Ovary (tissue), 7 donors: ENCODE measurements at regions not wholly inside any gene's neighbourhood (a gene's known extent, or its start where the extent isn't known, plus 50 kb on each side); places are given as distances from the start of the nearest gene placed in this dataset.
"Not testable (repeated sequence)": the region's sequence is repeated elsewhere in the genome, so short reads cannot be mapped to it uniquely, and the experiment has no call there.

Experiments
- DNase-seq, 5 donors: peaks; one replicate each; pipeline ENCODE4 v3.0.0-alpha.2; 2019 to 2020
- H3K27ac ChIP-seq, 2 donors: fragments of 200-600 bp; one replicate each; pipeline versions ENCODE4 v1.5.1 to v1.8.0; 2019 to 2022
- H3K27me3 ChIP-seq: fragments of 200-600 bp; one replicate; pipeline ENCODE4 v1.8.0; 2022
- H3K36me3 ChIP-seq: fragments of 200-600 bp; sonication (generic); one replicate; pipeline ENCODE4 v1.5.1; 2019
- H3K4me1 ChIP-seq: one replicate; pipeline ENCODE4 v1.8.1; 2013; ENCODE audit warnings: mild to moderate bottlenecking, moderate library complexity; ENCODE audit not compliant: insufficient read depth
- H3K4me3 ChIP-seq: fragments of 200-600 bp; sonication (generic); one replicate; pipeline ENCODE4 v1.5.1; 2017
- H3K9me3 ChIP-seq, 2 donors: fragments of 200-600 bp in 1 of 2; sonication (generic) in 1 of 2; one replicate each; pipeline versions ENCODE4 v1.5.1 to v1.8.1; 2013 to 2019; ENCODE audit warnings: mild to moderate bottlenecking in 1 of 2, moderate library complexity in 1 of 2
- CTCF ChIP-seq, 3 donors: fragments of 450-650 bp in 2 of 3; fragments of 200-600 bp in 1 of 3; IDR thresholded peaks; one replicate each; pipeline versions ENCODE4 v1.5.1 to v1.8.0; 2016 to 2022; ENCODE audit warnings: antibody characterized with exemption in 3 of 3, mild to moderate bottlenecking in 1 of 3
- EP300 ChIP-seq: sonication (generic); formaldehyde crosslinking; IDR thresholded peaks from one replicate; pipeline ENCODE4 v1.6.1; 2017; ENCODE audit warnings: antibody characterized with exemption
- POLR2A ChIP-seq: fragments of 450-650 bp; IDR thresholded peaks from one replicate; pipeline ENCODE4 v1.6.1; 2017; ENCODE audit warnings: antibody characterized with exemption, mild to moderate bottlenecking, moderate library complexity
- WGBS, 3 donors: extraction: QIAGEN DNeasy Blood & Tissue Kit in 1 of 3; methylation state at CpG; one replicate each; pipeline versions ENCODE4 v1.1.5 to v1.1.7; 2013 to 2017; 5-methylcytosine and 5-hydroxymethylcytosine counted together
- intact Hi-C, 4 donors: fragments of 100-400 bp; cut with DNase I; formaldehyde crosslinking; loops; one replicate each; pipeline versions ENCODE4 v1.11.0 to v1.15.1; 2022 to 2023
- donor health status: DM: no; HTN: no; CAD: no; lungs with moderate emphysema.
- donor health status: DM: no; HTN: no; CAD: no.
- donor health status: Bipolar disorder and iron deficiency.
- donor health status: DM: no; HTN: no; CAD: no.
- donor health status: DM: yes; HTN: yes; CAD: no.

DNA sequence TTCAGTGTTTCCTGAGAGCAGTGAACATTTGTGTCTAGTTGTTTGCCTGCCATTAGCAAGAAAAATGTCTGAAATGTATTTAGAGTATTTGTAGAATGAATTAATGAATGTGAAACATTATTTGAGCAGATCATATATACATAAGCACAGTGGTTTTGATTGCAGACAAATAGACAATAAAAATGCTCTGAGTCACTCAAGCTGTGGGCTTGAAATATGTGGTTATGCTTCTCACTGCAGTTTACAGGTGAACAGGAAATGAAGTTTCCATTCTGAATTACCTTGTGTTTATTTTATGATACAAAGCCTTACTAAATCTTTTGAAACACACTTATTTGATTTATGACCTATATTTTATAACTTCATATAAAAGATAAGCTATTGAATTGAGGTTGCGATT lies 827.7 kb downstream of the TMTC2 start:
- H3K27me3 ChIP-seq = no peaks in the 10 kb centered on the region
- H3K36me3 ChIP-seq = no peaks in the 10 kb centered on the region
- intact Hi-C loops = no loop called here
- no peak overlapping the region for H3K27ac ChIP-seq
- no peak for TF ChIP-seq EP300
- H3K4me1 ChIP-seq = no peaks in the 10 kb centered on the region
- DNase-seq = no peak
- H3K4me3 ChIP-seq = no peak overlapping the region
- 93 to 98% (median 96%) methylated on average over 1 of the region's 1 CpG for WGBS, 3 donors
- H3K9me3 ChIP-seq = no peaks in the 10 kb centered on the region

- H3K9me3 ChIP-seq = no peaks in the 10 kb centered on the region
- intact Hi-C loops = no loop called here
- no peaks in the 10 kb centered on the region for H3K27me3 ChIP-seq
- TF ChIP-seq CTCF (IDR thresholded peaks at IDR 0.05) (no peak), POLR2A (no peak), EP300 (no peak)
- H3K36me3 ChIP-seq = no peaks in the 10 kb centered on the region
- 88 to 93% (median 91%) methylated on average over 5 of the region's 5 CpGs for WGBS, 3 donors
- H3K4me1 ChIP-seq = no peaks in the 10 kb centered on the region
- H3K4me3 ChIP-seq = no peak overlapping the region
- DNase-seq = no peak
- H3K27ac ChIP-seq = no peak overlapping the region
These were observed 820.1 kb downstream of the TMTC2 start for GRCh38 chr12:83506841-83507240.

DNA sequence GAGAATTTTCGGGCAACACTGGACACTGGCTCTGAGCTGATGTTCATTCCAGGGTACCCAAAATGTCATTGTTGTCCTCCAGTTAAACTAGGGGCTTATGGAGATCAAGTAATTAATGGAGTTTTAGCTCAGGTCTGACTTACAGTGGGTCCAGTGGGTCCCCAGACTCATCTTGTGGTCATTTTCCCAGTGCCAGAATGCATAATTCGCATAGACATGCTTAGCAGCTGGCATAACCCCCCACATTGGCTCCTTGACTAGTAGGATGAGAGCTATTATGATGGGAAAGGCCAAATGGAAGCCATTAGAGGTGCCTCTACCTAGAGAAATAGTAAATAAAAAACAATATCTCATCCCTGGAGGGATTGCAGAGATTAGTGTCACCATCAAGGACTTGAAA lies 818.9 kb downstream of the TMTC2 start:
- no peaks in the 10 kb centered on the region for H3K9me3 ChIP-seq
- no peaks in the 10 kb centered on the region for H3K27me3 ChIP-seq
- intact Hi-C loops = no loop called here
- no peaks in the 10 kb centered on the region for H3K36me3 ChIP-seq
- DNase-seq = no peak
- no peak overlapping the region for H3K4me3 ChIP-seq
- TF ChIP-seq CTCF (IDR thresholded peaks at IDR 0.05) (no peak), POLR2A (no peak), EP300 (no peak)
- no peaks in the 10 kb centered on the region for H3K4me1 ChIP-seq
- 70 to 74% (median 72%) methylated on average over 2 of the region's 2 CpGs for WGBS, 3 donors
- H3K27ac ChIP-seq = no peak overlapping the region

- H3K4me1 ChIP-seq, H3K27ac ChIP-seq, H3K36me3 ChIP-seq, H3K27me3 ChIP-seq, H3K4me3 ChIP-seq, DNase-seq, H3K9me3 ChIP-seq, intact Hi-C loops: not testable (repeated sequence)
These were observed 813.2 kb downstream of the TMTC2 start for GRCh38 chr12:83499894-83500293.

- TF ChIP-seq POLR2A (no peak), CTCF (IDR thresholded peaks at IDR 0.05) (no peak), EP300 (no peak)
- Histone ChIP-seq H3K36me3 (no peaks in the 10 kb centered on the region), H3K4me3 (no peak overlapping the region), H3K4me1 (no peaks in the 10 kb centered on the region), H3K27ac (no peak overlapping the region), H3K27me3 (no peaks in the 10 kb centered on the region), H3K9me3 (no peaks in the 10 kb centered on the region)
- no peak for DNase-seq
- 7 to 27% (median 19%) methylated on average over 4 of the region's 4 CpGs for WGBS, 3 donors
- intact Hi-C loops = no loop called here
These were observed 791.0 kb downstream of the TMTC2 start for GRCh38 chr12:83477696-83478095.
